HEK293 (cell line): ENCODE measurements at regions not wholly inside any gene's neighbourhood (a gene's known extent, or its start where the extent isn't known, plus 50 kb on each side); places are given as distances from the start of the nearest gene placed in this dataset.

Experiments
- CTCF ChIA-PET: fragments of 350-600 bp; formaldehyde crosslinking; extraction: SDS; loops from one replicate; lab custom pipeline; 2021; ENCODE audit warnings: antibody characterized with exemption; lab: Yijun Ruan, JAX
- POLR2A ChIA-PET: fragments of 300-600 bp; formaldehyde crosslinking; extraction: SDS; loops from one replicate; lab custom pipeline; 2020; ENCODE audit warnings: antibody characterized with exemption, inconsistent platforms; lab: Yijun Ruan, JAX
- H3K27ac ChIP-seq: fragments of 200-500 bp; sonication (Bioruptor generic); 2 replicates; pipeline ENCODE4 v1.5.1; 2014; ENCODE audit warnings: low read depth, low read length, control low read depth, inconsistent platforms; ENCODE audit errors: extremely low read depth
- H3K36me3 ChIP-seq, 2 experiments: fragments of 200-500 bp in 1 of 2; sonication (Bioruptor generic) in 1 of 2; 1 replicate in 1 of 2; 2 replicates in 1 of 2; pipeline ENCODE4 v1.5.1; 2014 to 2017; ENCODE audit warnings: inconsistent platforms in 2 of 2, low read length in 2 of 2; ENCODE audit not compliant: control insufficient read depth in 2 of 2, insufficient read depth in 1 of 2
- H3K4me1 ChIP-seq: fragments of 200-500 bp; sonication (Bioruptor generic); 2 replicates; pipeline ENCODE4 v1.5.1; 2014; ENCODE audit warnings: mild to moderate bottlenecking, low read length, inconsistent platforms; ENCODE audit not compliant: control insufficient read depth, insufficient read depth
- H3K4me3 ChIP-seq: 2 replicates; pipeline ENCODE4 v1.5.1; 2011; ENCODE audit warnings: low read depth, mild to moderate bottlenecking, control low read depth, low read length, moderate library complexity
- H3K9me3 ChIP-seq: fragments of 200-500 bp; sonication (Bioruptor generic); 2 replicates; pipeline ENCODE4 v1.5.1; 2014; ENCODE audit warnings: low read depth, low read length, inconsistent platforms; ENCODE audit not compliant: control insufficient read depth, insufficient read depth
- ELK4 ChIP-seq: IDR thresholded peaks from 2 replicates; pipeline ENCODE4 v1.6.1; 2011; ENCODE audit warnings: mild to moderate bottlenecking, low read depth, low read length, borderline replicate concordance
- HOXA7 ChIP-seq: sonication (generic); formaldehyde crosslinking; IDR thresholded peaks from 2 replicates; pipeline ENCODE4 v1.8.1; 2022; ENCODE audit warnings: missing genetic modification reagents, borderline replicate concordance
- MZF1 ChIP-seq: fragments of 450-650 bp; formaldehyde crosslinking; IDR thresholded peaks from 2 replicates; pipeline ENCODE4 v1.5.1; 2017; ENCODE audit warnings: missing biosample characterization, missing genetic modification characterization, borderline replicate concordance
- PRDM4 ChIP-seq: fragments of 450-650 bp; formaldehyde crosslinking; IDR thresholded peaks from 2 replicates; pipeline ENCODE4 v1.5.1; 2017; ENCODE audit warnings: missing biosample characterization, missing genetic modification characterization
- PRDM6 ChIP-seq: fragments of 450-650 bp; formaldehyde crosslinking; IDR thresholded peaks from 2 replicates; pipeline ENCODE4 v1.5.1; 2017; ENCODE audit warnings: missing biosample characterization, missing genetic modification characterization
- TSHZ1 ChIP-seq: fragments of 450-650 bp; formaldehyde crosslinking; IDR thresholded peaks from 2 replicates; pipeline ENCODE4 v1.5.1; 2016; ENCODE audit warnings: missing biosample characterization, missing genetic modification characterization, borderline replicate concordance
- ZBTB1 ChIP-seq: fragments of 450-650 bp; formaldehyde crosslinking; IDR thresholded peaks from 2 replicates; pipeline ENCODE4 v1.5.1; 2016; ENCODE audit warnings: missing biosample characterization, missing genetic modification characterization
- ZNF169 ChIP-seq: fragments of 450-650 bp; formaldehyde crosslinking; IDR thresholded peaks from 2 replicates; pipeline ENCODE4 v1.5.1; 2016; ENCODE audit warnings: missing biosample characterization, missing genetic modification characterization
- ZNF202 ChIP-seq: fragments of 450-650 bp; formaldehyde crosslinking; IDR thresholded peaks from 2 replicates; pipeline ENCODE4 v1.5.1; 2016; ENCODE audit warnings: missing biosample characterization, missing genetic modification characterization, borderline replicate concordance
- ZNF211 ChIP-seq: fragments of 450-650 bp; formaldehyde crosslinking; IDR thresholded peaks from 2 replicates; pipeline ENCODE4 v1.5.1; 2016; ENCODE audit warnings: low read depth, missing biosample characterization, missing genetic modification characterization
- ZNF248 ChIP-seq: fragments of 450-650 bp; formaldehyde crosslinking; IDR thresholded peaks from 2 replicates; pipeline ENCODE4 v1.5.1; 2017; ENCODE audit warnings: missing biosample characterization, missing genetic modification characterization
- ZNF350 ChIP-seq: fragments of 450-650 bp; formaldehyde crosslinking; IDR thresholded peaks from 2 replicates; pipeline ENCODE4 v1.5.0; 2017; ENCODE audit warnings: missing biosample characterization, mild to moderate bottlenecking, missing genetic modification characterization
- ZNF391 ChIP-seq: fragments of 450-650 bp; formaldehyde crosslinking; IDR thresholded peaks from 2 replicates; pipeline ENCODE4 v1.5.1; 2016; ENCODE audit warnings: low read depth, missing biosample characterization, missing genetic modification characterization, borderline replicate concordance
- ZNF548 ChIP-seq: fragments of 450-650 bp; formaldehyde crosslinking; IDR thresholded peaks from 2 replicates; pipeline ENCODE4 v1.5.1; 2016; ENCODE audit warnings: missing biosample characterization, missing genetic modification characterization
- ZNF558 ChIP-seq: fragments of 450-650 bp; formaldehyde crosslinking; IDR thresholded peaks from 2 replicates; pipeline ENCODE4 v1.5.1; 2016; ENCODE audit warnings: missing biosample characterization, missing genetic modification characterization
- ZNF645 ChIP-seq: fragments of 450-650 bp; formaldehyde crosslinking; IDR thresholded peaks from 2 replicates; pipeline ENCODE4; 2016; ENCODE audit warnings: missing biosample characterization, missing genetic modification characterization
- ZNF664 ChIP-seq: fragments of 450-650 bp; formaldehyde crosslinking; IDR thresholded peaks from 2 replicates; pipeline ENCODE4 v1.5.1; 2016; ENCODE audit warnings: missing biosample characterization, missing genetic modification characterization
- ZNF707 ChIP-seq: fragments of 450-650 bp; formaldehyde crosslinking; IDR thresholded peaks from 2 replicates; pipeline ENCODE4 v1.5.1; 2016; ENCODE audit warnings: missing biosample characterization, missing genetic modification characterization
- TF ChIP-seq, protein P1 (sequence below): fragments of 450-650 bp; formaldehyde crosslinking; IDR thresholded peaks from 2 replicates; pipeline ENCODE4 v1.5.1; 2016; ENCODE audit warnings: missing biosample characterization, missing genetic modification characterization

DNA sequence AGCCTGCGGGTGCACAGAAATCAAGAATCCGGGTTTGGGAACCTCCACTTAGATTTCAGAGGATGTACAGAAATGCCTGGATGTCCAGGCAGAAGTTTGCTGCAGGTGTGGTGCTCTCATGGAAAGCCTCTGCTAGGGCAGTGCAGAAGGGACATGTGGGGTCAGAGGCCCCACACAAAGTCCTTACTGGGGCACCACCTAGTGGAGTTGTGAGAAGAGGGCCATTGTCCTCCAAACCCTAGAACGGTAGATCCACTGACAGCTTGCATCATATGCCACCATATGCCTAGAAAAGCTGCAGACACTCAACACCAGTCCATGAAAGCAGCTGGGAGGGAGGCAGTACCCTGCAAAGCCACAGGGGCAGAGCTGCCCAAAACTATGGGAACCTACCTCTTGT lies 833.0 kb downstream of the TMEM182 start:
- no peaks in the 10 kb centered on the region for H3K9me3 ChIP-seq
- H3K4me1 ChIP-seq, result no peaks in the 10 kb centered on the region
- H3K4me3 ChIP-seq, result no peak overlapping the region
- CTCF ChIA-PET, result no interaction called here
- no peak for TF ChIP-seq ZNF645 (tag by site-specific recombination)
- no peak for TF ChIP-seq ZNF350 (tag by site-specific recombination)
- TF ChIP-seq ZNF169 (tag by site-specific recombination), result no peak
- no peak for TF ChIP-seq PRDM6 (tag by site-specific recombination)
- no peak for TF ChIP-seq ZNF248 (tag by site-specific recombination)
- TF ChIP-seq TSHZ1 (tag by site-specific recombination), result no peak
- TF ChIP-seq, protein P1, sequence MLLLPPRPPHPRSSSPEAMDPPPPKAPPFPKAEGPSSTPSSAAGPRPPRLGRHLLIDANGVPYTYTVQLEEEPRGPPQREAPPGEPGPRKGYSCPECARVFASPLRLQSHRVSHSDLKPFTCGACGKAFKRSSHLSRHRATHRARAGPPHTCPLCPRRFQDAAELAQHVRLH (tag by site-specific recombination), result no peak
- TF ChIP-seq ZBTB1 (tag by site-specific recombination), result no peak
- no peak for TF ChIP-seq MZF1 (tag by site-specific recombination)
- no peak for TF ChIP-seq ZNF664
- no peak for TF ChIP-seq ZNF391 (tag by site-specific recombination)
- TF ChIP-seq PRDM4 (tag by site-specific recombination), result no peak
- no peak for TF ChIP-seq ZNF548 (tag by site-specific recombination)
- TF ChIP-seq ZNF211 (tag by site-specific recombination), result no peak
- no peak for TF ChIP-seq ZNF558
- no peak for TF ChIP-seq HOXA7
- TF ChIP-seq ZNF202 (tag by site-specific recombination), result no peak
- TF ChIP-seq ELK4, result no peak
- TF ChIP-seq ZNF707 (tag by site-specific recombination), result no peak
- POLR2A ChIA-PET, result no interaction called here
- no peaks in the 10 kb centered on the region for H3K36me3 ChIP-seq
- no peak overlapping the region for H3K27ac ChIP-seq
